ENCODE measurements at regions not wholly inside any gene's neighbourhood (a gene's known extent, or its start where the extent isn't known, plus 50 kb on each side); places are given as distances from the start of the nearest gene placed in this dataset.

GRCh38 chr3:157741607-157742006, 238.4 kb upstream of the VEPH1 start:
- DNase-seq (no peak), ATAC-seq (no peak)
- Histone ChIP-seq H3K27ac (no peak overlapping the region), H3K27me3 (ENCODE audit: low read depth) (no peaks in the 10 kb centered on the region), H3K4me3 (no peak overlapping the region), H3K36me3 (no peaks in the 10 kb centered on the region), H3K4me1 (no peaks in the 10 kb centered on the region), H3K9me3 (peaks cover 7% of the 10 kb centered on the region)
- TF ChIP-seq CTCF (IDR thresholded peaks at IDR 0.05), result no peak
- intact Hi-C loops (cut with DNase I), result no loop called here

- Histone ChIP-seq H3K36me3 (no peaks in the 10 kb centered on the region), H3K4me1 (no peaks in the 10 kb centered on the region), H3K9me3 (peaks cover 7% of the 10 kb centered on the region), H3K27me3 (ENCODE audit: low read depth) (no peaks in the 10 kb centered on the region), H3K27ac (no peak overlapping the region), H3K4me3 (no peak overlapping the region)
- intact Hi-C loops (cut with DNase I), result no loop called here
- TF ChIP-seq CTCF (IDR thresholded peaks at IDR 0.05), result no peak
- ATAC-seq, result no peak
- DNase-seq, result no peak
These were observed 235.2 kb upstream of the VEPH1 start for GRCh38 chr3:157738441-157738840.

GRCh38 chr3:157718800-157719199, 215.6 kb upstream of the VEPH1 start:
- Histone ChIP-seq H3K4me1 (no peaks in the 10 kb centered on the region), H3K27ac (no peak overlapping the region), H3K9me3 (peaks cover 6% of the 10 kb centered on the region), H3K4me3 (no peak overlapping the region), H3K27me3 (ENCODE audit: low read depth) (no peaks in the 10 kb centered on the region), H3K36me3 (no peaks in the 10 kb centered on the region)
- ATAC-seq, result no peak
- DNase-seq, result no peak
- TF ChIP-seq CTCF (IDR thresholded peaks at IDR 0.05), result no peak
- intact Hi-C loops (cut with DNase I), result no loop called here

GRCh38 chr3:157713101-157713500, 209.9 kb upstream of the VEPH1 start:
- H3K27me3 ChIP-seq (ENCODE audit: low read depth), result no peaks in the 10 kb centered on the region
- no peaks in the 10 kb centered on the region for H3K4me1 ChIP-seq
- intact Hi-C loops (cut with DNase I), result no loop called here
- no peak overlapping the region for H3K4me3 ChIP-seq
- ATAC-seq (no peak), DNase-seq (no peak)
- TF ChIP-seq CTCF (IDR thresholded peaks at IDR 0.05), result no peak
- no peak overlapping the region for H3K27ac ChIP-seq
- H3K36me3 ChIP-seq, result no peaks in the 10 kb centered on the region
- H3K9me3 ChIP-seq, result no peaks in the 10 kb centered on the region

DNA sequence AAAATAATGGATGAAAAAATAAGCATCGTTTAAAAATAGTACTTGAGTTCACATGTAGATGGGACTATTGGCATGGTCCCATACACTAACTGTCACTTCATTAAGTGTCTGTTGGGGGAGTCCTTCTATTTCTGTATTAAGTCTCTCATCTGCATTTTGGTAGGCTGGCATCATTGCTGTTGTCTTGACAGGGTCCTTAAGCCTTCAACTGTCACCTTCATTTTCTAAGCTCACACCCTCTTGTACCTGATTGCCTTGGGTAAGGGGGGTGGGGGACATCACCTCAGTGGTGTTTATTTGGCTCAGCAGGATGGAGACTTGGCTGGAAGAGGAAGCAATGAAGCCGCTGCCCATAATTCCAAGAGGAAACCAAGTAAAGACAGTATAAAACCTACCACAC, 202.0 kb upstream of the VEPH1 start:
- no peaks in the 10 kb centered on the region for H3K4me1 ChIP-seq
- intact Hi-C loops (cut with DNase I), result no loop called here
- H3K4me3 ChIP-seq, result no peak overlapping the region
- DNase-seq (no peak), ATAC-seq (no peak)
- no peaks in the 10 kb centered on the region for H3K9me3 ChIP-seq
- no peaks in the 10 kb centered on the region for H3K27me3 ChIP-seq (ENCODE audit: low read depth)
- no peak for TF ChIP-seq CTCF (IDR thresholded peaks at IDR 0.05)
- no peak overlapping the region for H3K27ac ChIP-seq
- no peaks in the 10 kb centered on the region for H3K36me3 ChIP-seq

DNA sequence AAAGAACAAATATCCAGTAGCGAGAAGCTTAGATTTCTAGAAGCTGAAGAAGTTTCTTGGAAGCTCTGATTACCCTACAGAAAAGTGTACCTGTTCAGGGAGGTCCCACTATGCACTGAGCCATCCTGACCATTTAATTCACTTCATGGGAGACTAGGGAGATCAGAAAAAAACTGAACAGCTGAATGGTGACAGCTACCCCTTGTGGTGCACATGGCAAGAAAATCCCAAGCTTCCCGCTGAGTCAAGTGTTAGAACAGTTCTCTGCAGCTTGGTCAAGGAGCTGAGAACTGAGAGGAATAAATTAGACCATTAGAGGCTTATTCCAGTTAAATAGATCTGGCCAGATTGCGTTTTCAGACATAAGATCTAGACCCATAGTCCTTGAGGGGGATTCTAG, 197.2 kb upstream of the VEPH1 start:
- no peaks in the 10 kb centered on the region for H3K9me3 ChIP-seq
- no peak for ATAC-seq

More for the DNA sequence above, 197.2 kb upstream of the VEPH1 start:
- H3K4me3 ChIP-seq, result no peak overlapping the region
- no peaks in the 10 kb centered on the region for H3K4me1 ChIP-seq
- H3K27ac ChIP-seq, result no peak overlapping the region
- H3K36me3 ChIP-seq, result no peaks in the 10 kb centered on the region
- no peak for DNase-seq
- intact Hi-C loops (cut with DNase I), result no loop called here
- no peaks in the 10 kb centered on the region for H3K27me3 ChIP-seq (ENCODE audit: low read depth)
- TF ChIP-seq CTCF (IDR thresholded peaks at IDR 0.05), result no peak
